Kasumi-1 (cell line): ENCODE measurements at regions not wholly inside any gene's neighbourhood (a gene's known extent, or its start where the extent isn't known, plus 50 kb on each side); places are given as distances from the start of the nearest gene placed in this dataset.

Experiments
- DNase-seq, 2 experiments: peaks; one replicate each; lab custom pipeline; 2025; lab: John Stamatoyannopoulos, UW

- no peak for DNase-seq
Measured at GRCh38 chr6:81861281-81861680, 108.8 kb upstream of the TENT5A start.

GRCh38 chr6:81859884-81860283, 107.4 kb upstream of the TENT5A start:
- no peak for DNase-seq

GRCh38 chr6:81857812-81858211, 105.3 kb upstream of the TENT5A start:
- no peak for DNase-seq

- no peak for DNase-seq
Measured at GRCh38 chr6:81856872-81857271, 104.4 kb upstream of the TENT5A start.

GRCh38 chr6:81854474-81854873, 102.0 kb upstream of the TENT5A start:
- DNase-seq = no peak

GRCh38 chr6:81853975-81854374, 101.5 kb upstream of the TENT5A start:
- no peak for DNase-seq

- DNase-seq = no peak
Measured at GRCh38 chr6:81849248-81849647, 96.8 kb upstream of the TENT5A start.

- no peak for DNase-seq
Measured at GRCh38 chr6:81847866-81848265, 95.4 kb upstream of the TENT5A start.

GRCh38 chr6:81844686-81845085, 92.2 kb upstream of the TENT5A start:
- DNase-seq = no peak

GRCh38 chr6:81843302-81843701, 90.8 kb upstream of the TENT5A start:
- no peak for DNase-seq

- DNase-seq = no peak
Measured at GRCh38 chr6:81842254-81842653, 89.8 kb upstream of the TENT5A start.

- DNase-seq = peak; percentile 34 to 52
Measured at GRCh38 chr6:81838724-81839426, 86.4 kb upstream of the TENT5A start.

GRCh38 chr6:81838031-81838430, 85.5 kb upstream of the TENT5A start:
- DNase-seq = no peak

- DNase-seq = no peak
Measured at GRCh38 chr6:81834141-81834681, 81.7 kb upstream of the TENT5A start.

- DNase-seq = no peak
Measured at GRCh38 chr6:81832304-81832703, 79.8 kb upstream of the TENT5A start.

- DNase-seq = no peak
Measured at GRCh38 chr6:81831274-81831673, 78.8 kb upstream of the TENT5A start.

GRCh38 chr6:81826784-81827183, 74.3 kb upstream of the TENT5A start:
- DNase-seq = no peak

GRCh38 chr6:81822568-81822967, 70.1 kb upstream of the TENT5A start:
- no peak for DNase-seq

GRCh38 chr6:81821449-81821848, 69.0 kb upstream of the TENT5A start:
- no peak for DNase-seq

- DNase-seq = no peak
Measured at GRCh38 chr6:81820980-81821379, 68.5 kb upstream of the TENT5A start.

- no peak for DNase-seq
Measured at GRCh38 chr6:81820422-81820821, 67.9 kb upstream of the TENT5A start.

- DNase-seq = no peak
Measured at GRCh38 chr6:81819767-81820166, 67.3 kb upstream of the TENT5A start.

GRCh38 chr6:81818901-81819361, 66.5 kb upstream of the TENT5A start:
- peak; percentile 21 to 38 for DNase-seq

- DNase-seq = no peak
Measured at GRCh38 chr6:81816380-81816779, 63.9 kb upstream of the TENT5A start.
